Calu3 (cell line): ENCODE measurements at regions not wholly inside any gene's neighbourhood (a gene's known extent, or its start where the extent isn't known, plus 50 kb on each side); places are given as distances from the start of the nearest gene placed in this dataset.
A peak's percentile ranks its signal among the peaks of the same experiment; 100 is the strongest.
"Not testable (repeated sequence)": the region's sequence is repeated elsewhere in the genome, so short reads cannot be mapped to it uniquely, and the experiment has no call there.

Experiments used
- BruUV-seq: library from RNA; stranded (reverse); fragments of 400-500 nt; replicated peaks from 2 replicates; lab custom pipeline; 2021; lab: Mats Ljungman, UMichigan
- CTCF ChIA-PET: fragments of 300-600 bp; sonication (Branson Sonifier 250); formaldehyde crosslinking; loops from one replicate; lab custom pipeline; 2022; ENCODE audit warnings: antibody characterized with exemption; lab: Charles Lee
- DNase-seq: peaks from one replicate; pipeline ENCODE4 v3.0.0; 2022
- H3K27ac Mint-ChIP-seq: one replicate; pipeline ENCODE4 v1.8.0; 2022; ENCODE audit warnings: mixed read lengths; ENCODE audit not compliant: unreplicated experiment
- H3K27me3 Mint-ChIP-seq: one replicate; pipeline ENCODE4 v1.8.0; 2022; ENCODE audit warnings: mixed read lengths; ENCODE audit not compliant: unreplicated experiment
- H3K36me3 Mint-ChIP-seq: one replicate; pipeline ENCODE4 v1.8.0; 2022; ENCODE audit warnings: mild to moderate bottlenecking, moderate library complexity, mixed read lengths; ENCODE audit not compliant: insufficient read depth, unreplicated experiment
- H3K4me1 Mint-ChIP-seq: one replicate; pipeline ENCODE4 v1.8.0; 2022; ENCODE audit warnings: mild to moderate bottlenecking, low read depth, mixed read lengths; ENCODE audit not compliant: unreplicated experiment
- H3K4me3 Mint-ChIP-seq: one replicate; pipeline ENCODE4 v1.8.0; 2022; ENCODE audit warnings: mild to moderate bottlenecking, low read depth, moderate library complexity, mixed read lengths; ENCODE audit not compliant: unreplicated experiment
- H3K9me3 Mint-ChIP-seq: one replicate; pipeline ENCODE4 v1.8.0; 2022; ENCODE audit warnings: low read depth, mixed read lengths; ENCODE audit not compliant: unreplicated experiment
- CTCF ChIP-seq: fragments of 200-600 bp; IDR thresholded peaks from one replicate; pipeline ENCODE4 v1.8.0; 2022; ENCODE audit warnings: antibody characterized with exemption; ENCODE audit not compliant: unreplicated experiment
- intact Hi-C: fragments of 100-400 bp; cut with micrococcal nuclease; formaldehyde crosslinking; loops from one replicate; pipeline ENCODE4 v1.10.0; 2022; ENCODE audit not compliant: unreplicated experiment

GRCh38 chr16:86257546-86257945 lies 252.8 kb upstream of the FOXF1 start:
- intact Hi-C loops = no loop called here
- BruUV-seq = no TSS peak
- no peaks in the 10 kb centered on the region for H3K4me1 Mint-ChIP-seq
- peaks cover 75% of the 10 kb centered on the region for H3K27me3 Mint-ChIP-seq
- no peak for TF ChIP-seq CTCF
- peaks cover 7% of the 10 kb centered on the region for H3K9me3 Mint-ChIP-seq
- H3K4me3 Mint-ChIP-seq = no peak overlapping the region
- no peak overlapping the region for H3K27ac Mint-ChIP-seq
- CTCF ChIA-PET = no interaction called here
- no peak for DNase-seq
- no peaks in the 10 kb centered on the region for H3K36me3 Mint-ChIP-seq

- DNase-seq = no peak
- intact Hi-C loops = no loop called here
- CTCF ChIA-PET = no interaction called here
- peaks cover 65% of the 10 kb centered on the region for H3K27me3 Mint-ChIP-seq
- H3K36me3 Mint-ChIP-seq = no peaks in the 10 kb centered on the region
- H3K27ac Mint-ChIP-seq = no peak overlapping the region
- H3K9me3 Mint-ChIP-seq = peaks cover 7% of the 10 kb centered on the region
- no peak for TF ChIP-seq CTCF
- no peak overlapping the region for H3K4me3 Mint-ChIP-seq
- H3K4me1 Mint-ChIP-seq = no peaks in the 10 kb centered on the region
- no TSS peak for BruUV-seq
Measured at GRCh38 chr16:86258713-86259112, 251.6 kb upstream of the FOXF1 start.

- no TSS peak for BruUV-seq
- Mint-ChIP-seq H3K27me3 (peaks cover 65% of the 10 kb centered on the region), H3K4me3 (no peak overlapping the region), H3K27ac (no peak overlapping the region), H3K36me3 (no peaks in the 10 kb centered on the region), H3K9me3 (peaks cover 7% of the 10 kb centered on the region), H3K4me1 (no peaks in the 10 kb centered on the region)
- DNase-seq = no peak
- intact Hi-C loops = no loop called here
- CTCF ChIA-PET = no interaction called here
- TF ChIP-seq CTCF = no peak
Measured at GRCh38 chr16:86259499-86259898, 250.8 kb upstream of the FOXF1 start.

- BruUV-seq = no TSS peak
- Mint-ChIP-seq H3K4me3 (no peak overlapping the region), H3K4me1 (no peaks in the 10 kb centered on the region), H3K9me3 (peaks cover 7% of the 10 kb centered on the region), H3K36me3 (no peaks in the 10 kb centered on the region), H3K27ac (no peak overlapping the region), H3K27me3 (peaks cover 48% of the 10 kb centered on the region)
- no peak for TF ChIP-seq CTCF
- CTCF ChIA-PET = no interaction called here
- DNase-seq = peak; percentile 57
- intact Hi-C loops = no loop called here
Measured at GRCh38 chr16:86261379-86261778, 248.9 kb upstream of the FOXF1 start.

GRCh38 chr16:86267657-86268056 lies 242.7 kb upstream of the FOXF1 start:
- CTCF ChIA-PET, H3K27ac Mint-ChIP-seq, intact Hi-C loops, DNase-seq, BruUV-seq, H3K36me3 Mint-ChIP-seq, H3K4me3 Mint-ChIP-seq, H3K9me3 Mint-ChIP-seq, H3K4me1 Mint-ChIP-seq: not testable (repeated sequence)
- H3K27me3 Mint-ChIP-seq = peaks cover 31% of the 10 kb centered on the region
